ENCODE measurements at regions not wholly inside any gene's neighbourhood (a gene's known extent, or its start where the extent isn't known, plus 50 kb on each side); places are given as distances from the start of the nearest gene placed in this dataset.

- TF ChIP-seq CTCF (conservative IDR thresholded peaks at IDR 0.05; ENCODE audit: low read depth, low read length) (peak; percentile 97), EZH2 (IDR thresholded peaks at IDR 0.05; ENCODE audit: borderline replicate concordance, low read depth, low read length, poor library complexity, severe bottlenecking) (no peak)
These were observed 127.9 kb upstream of the TMEM132D start for GRCh38 chr12:130031571-130032189.

All from A673 (cell line).